ENCODE measurements at regions not wholly inside any gene's neighbourhood (a gene's known extent, or its start where the extent isn't known, plus 50 kb on each side); places are given as distances from the start of the nearest gene placed in this dataset.

DNA sequence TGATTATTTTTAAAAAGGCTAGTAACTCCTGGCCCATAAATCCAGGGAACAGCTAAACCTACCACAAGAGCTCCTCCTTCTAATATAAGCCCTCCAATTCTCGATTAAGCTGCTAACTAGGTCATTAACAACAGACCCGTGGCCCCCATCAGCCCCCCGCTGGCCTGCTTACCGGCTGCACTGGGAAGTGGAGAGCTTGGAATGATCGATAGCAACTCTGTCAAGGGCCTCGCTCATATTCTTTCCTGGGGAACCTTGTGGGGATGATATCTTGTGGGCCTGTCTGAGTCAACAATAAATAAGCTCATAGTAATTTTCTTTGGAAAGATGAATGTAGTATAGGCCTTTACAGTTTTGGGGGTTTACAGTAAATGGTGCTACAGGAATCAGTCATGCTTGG lies 353.5 kb downstream of the TCERG1L start:
- TF ChIP-seq, protein P1, sequence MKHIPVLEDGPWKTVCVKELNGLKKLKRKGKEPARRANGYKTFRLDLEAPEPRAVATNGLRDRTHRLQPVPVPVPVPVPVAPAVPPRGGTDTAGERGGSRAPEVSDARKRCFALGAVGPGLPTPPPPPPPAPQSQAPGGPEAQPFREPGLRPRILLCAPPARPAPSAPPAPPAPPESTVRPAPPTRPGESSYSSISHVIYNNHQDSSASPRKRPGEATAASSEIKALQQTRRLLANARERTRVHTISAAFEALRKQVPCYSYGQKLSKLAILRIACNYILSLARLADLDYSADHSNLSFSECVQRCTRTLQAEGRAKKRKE (CRISPR knock-in tag; IDR thresholded peaks at IDR 0.05; ENCODE audit: low read depth): no peak
- TF ChIP-seq NPAS2 (CRISPR knock-in tag; IDR thresholded peaks at IDR 0.05; ENCODE audit: borderline replicate concordance) (no peak), EP300 (IDR thresholded peaks at IDR 0.05) (no peak), HOXB13 (CRISPR knock-in tag; IDR thresholded peaks at IDR 0.05; ENCODE audit: low read depth) (no peak), ZNF302 (CRISPR knock-in tag; IDR thresholded peaks at IDR 0.05) (no peak), TP53 (CRISPR knock-in tag; IDR thresholded peaks at IDR 0.05) (no peak), POLR2A (IDR thresholded peaks at IDR 0.05; ENCODE audit: low read length) (no peak), NR3C1 (IDR thresholded peaks at IDR 0.05) (no peak), FOSB (CRISPR knock-in tag; IDR thresholded peaks at IDR 0.05) (no peak), CHD2 (IDR thresholded peaks at IDR 0.05; ENCODE audit: low read length, partially characterized antibody) (no peak), CBX8 (IDR thresholded peaks at IDR 0.05) (no peak), ZSCAN20 (CRISPR knock-in tag; IDR thresholded peaks at IDR 0.05) (no peak), RCOR1 (IDR thresholded peaks at IDR 0.05; ENCODE audit: low read depth, low read length) (no peak), KDM5A (IDR thresholded peaks at IDR 0.05) (no peak)
- TF ChIP-seq, protein P2, sequence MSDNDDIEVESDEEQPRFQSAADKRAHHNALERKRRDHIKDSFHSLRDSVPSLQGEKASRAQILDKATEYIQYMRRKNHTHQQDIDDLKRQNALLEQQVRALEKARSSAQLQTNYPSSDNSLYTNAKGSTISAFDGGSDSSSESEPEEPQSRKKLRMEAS (IDR thresholded peaks at IDR 0.05): no peak
- TF ChIP-seq, protein P3, sequence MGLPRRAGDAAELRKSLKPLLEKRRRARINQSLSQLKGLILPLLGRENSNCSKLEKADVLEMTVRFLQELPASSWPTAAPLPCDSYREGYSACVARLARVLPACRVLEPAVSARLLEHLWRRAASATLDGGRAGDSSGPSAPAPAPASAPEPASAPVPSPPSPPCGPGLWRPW (IDR thresholded peaks at IDR 0.05): no peak
- TF ChIP-seq, protein P4, sequence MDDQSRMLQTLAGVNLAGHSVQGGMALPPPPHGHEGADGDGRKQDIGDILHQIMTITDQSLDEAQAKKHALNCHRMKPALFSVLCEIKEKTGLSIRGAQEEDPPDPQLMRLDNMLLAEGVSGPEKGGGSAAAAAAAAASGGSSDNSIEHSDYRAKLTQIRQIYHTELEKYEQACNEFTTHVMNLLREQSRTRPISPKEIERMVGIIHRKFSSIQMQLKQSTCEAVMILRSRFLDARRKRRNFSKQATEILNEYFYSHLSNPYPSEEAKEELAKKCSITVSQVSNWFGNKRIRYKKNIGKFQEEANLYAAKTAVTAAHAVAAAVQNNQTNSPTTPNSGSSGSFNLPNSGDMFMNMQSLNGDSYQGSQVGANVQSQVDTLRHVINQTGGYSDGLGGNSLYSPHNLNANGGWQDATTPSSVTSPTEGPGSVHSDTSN (IDR thresholded peaks at IDR 0.05): no peak
- no peak for ATAC-seq
- Histone ChIP-seq H3K9me3 (no peaks in the 10 kb centered on the region; the same call in 2 of the 3 replicates), H3K27ac (no peak overlapping the region), H3K4me3 (no peak overlapping the region), H3K4me1 (no peaks in the 10 kb centered on the region), H3K4me2 (no peak overlapping the region)
- 0% methylated on average over 6 of the region's 6 CpGs for WGBS (ENCODE audit: missing lambda C conversion rate)
- DNase-seq (ENCODE audit: low read depth in 1 of 2, low spot score in 1 of 2): no peak
- ChIA-PET POLR2A (no interaction called here), CTCF (no interaction called here)
- FAIRE-seq: no peak

DNA sequence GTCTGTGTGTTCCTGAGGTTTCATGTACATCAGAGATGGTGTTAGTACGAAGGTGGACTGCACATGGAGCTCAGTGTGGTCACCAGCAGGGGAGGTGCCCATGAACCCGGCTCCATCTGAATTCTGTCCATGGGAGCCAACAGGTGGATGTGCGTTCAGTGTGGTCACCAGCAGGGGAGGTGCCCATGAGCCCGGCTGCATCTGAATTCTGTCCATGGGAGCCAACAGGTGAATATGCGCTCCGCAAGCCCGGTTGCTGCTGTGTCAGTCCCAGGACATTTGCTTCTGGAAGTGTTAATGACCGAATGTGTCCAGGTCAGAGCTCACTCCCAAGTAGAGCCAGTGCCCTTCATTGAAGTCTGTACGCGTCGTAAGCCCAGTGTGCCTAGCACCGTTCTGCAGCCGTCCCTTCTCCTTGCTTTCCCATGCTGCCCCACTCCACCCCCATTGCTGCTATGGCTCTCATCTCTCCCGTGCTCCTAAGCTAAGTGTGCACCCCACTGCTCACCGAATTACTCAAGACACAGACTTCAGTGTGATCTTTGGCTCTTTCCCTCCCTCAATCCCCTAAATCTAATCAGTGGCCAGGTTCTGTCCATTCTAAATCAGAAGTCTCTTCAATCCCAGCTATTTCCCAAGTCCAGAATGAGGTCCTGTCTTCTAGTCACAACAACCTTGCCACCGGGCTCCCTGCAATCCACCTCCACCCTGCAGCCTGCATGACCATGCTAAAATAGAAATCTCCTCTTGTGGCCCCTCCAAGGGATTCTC lies 352.4 kb downstream of the TCERG1L start:
- Histone ChIP-seq H3K9me3 (no peaks in the 10 kb centered on the region; the same call in 2 of the 3 replicates), H3K4me2 (no peak overlapping the region), H3K27ac (no peak overlapping the region), H3K4me3 (no peak overlapping the region), H3K4me1 (no peaks in the 10 kb centered on the region)
- ChIA-PET CTCF (no interaction called here), POLR2A (no interaction called here)
- DNase-seq (ENCODE audit: low read depth in 1 of 2, low spot score in 1 of 2) (no peak), FAIRE-seq (no peak), ATAC-seq (no peak)
- WGBS (ENCODE audit: missing lambda C conversion rate): 19% methylated on average over 13 of the region's 16 CpGs
- TF ChIP-seq TP53 (CRISPR knock-in tag; IDR thresholded peaks at IDR 0.05): no peak
- no peak for TF ChIP-seq HOXB5 (CRISPR knock-in tag; IDR thresholded peaks at IDR 0.05)
- no peak for TF ChIP-seq SREBF2 (IDR thresholded peaks at IDR 0.05)
- TF ChIP-seq POLR2A (IDR thresholded peaks at IDR 0.05; ENCODE audit: low read length): no peak
- TF ChIP-seq MAZ (IDR thresholded peaks at IDR 0.05; ENCODE audit: borderline replicate concordance, low read depth, low read length): no peak
- TF ChIP-seq HEYL (CRISPR knock-in tag; IDR thresholded peaks at IDR 0.05): no peak
- TF ChIP-seq RARB (CRISPR knock-in tag; IDR thresholded peaks at IDR 0.05): no peak
- TF ChIP-seq HOXB13 (CRISPR knock-in tag; IDR thresholded peaks at IDR 0.05; ENCODE audit: low read depth): no peak
- TF ChIP-seq ZSCAN20 (CRISPR knock-in tag; IDR thresholded peaks at IDR 0.05): no peak

DNA sequence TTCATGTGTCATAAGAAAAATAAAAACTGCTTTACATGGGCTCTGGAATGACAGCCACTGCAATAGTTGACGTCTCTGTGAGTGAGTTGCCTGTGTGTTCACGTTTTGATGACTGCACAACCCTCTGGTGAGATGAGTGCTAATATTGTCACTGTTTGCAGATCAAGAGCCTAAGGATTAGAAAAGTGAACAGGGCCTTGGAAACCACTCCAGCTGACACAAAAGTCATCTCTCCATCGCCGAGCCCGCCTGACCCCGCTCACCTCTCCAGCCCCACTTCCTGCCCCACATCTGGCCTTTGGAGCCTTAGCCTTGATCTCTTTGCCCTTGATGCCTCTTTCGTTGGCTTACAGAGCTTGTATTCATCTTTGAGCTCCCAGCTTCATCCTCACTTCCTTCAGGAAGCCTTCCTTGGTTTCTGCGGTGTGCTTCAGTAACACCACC lies 351.7 kb downstream of the TCERG1L start:
- Histone ChIP-seq H3K4me1 (no peaks in the 10 kb centered on the region), H3K4me2 (no peak overlapping the region), H3K4me3 (no peak overlapping the region), H3K9me3 (no peaks in the 10 kb centered on the region; the same call in 2 of the 3 replicates), H3K27ac (no peak overlapping the region)
- ChIA-PET POLR2A (no interaction called here), CTCF (no interaction called here)
- TF ChIP-seq MAZ (IDR thresholded peaks at IDR 0.05; ENCODE audit: borderline replicate concordance, low read depth, low read length) (no peak), TP53 (CRISPR knock-in tag; IDR thresholded peaks at IDR 0.05) (no peak), GATA3 (IDR thresholded peaks at IDR 0.05; ENCODE audit: borderline replicate concordance) (no peak), CBX8 (IDR thresholded peaks at IDR 0.05) (no peak), ZFP36 (IDR thresholded peaks at IDR 0.05; ENCODE audit: borderline replicate concordance, partially characterized antibody) (no peak)
- TF ChIP-seq, protein P2 (IDR thresholded peaks at IDR 0.05): no peak
- no peak for ATAC-seq
- no peak for DNase-seq (ENCODE audit: low read depth in 1 of 2, low spot score in 1 of 2)
- FAIRE-seq: no peak
- WGBS (ENCODE audit: missing lambda C conversion rate): 5% methylated on average over 8 of the region's 8 CpGs

All from A549 (cell line).